Gastroesophageal sphincter (tissue), 3 donors: ENCODE measurements at regions not wholly inside any gene's neighbourhood (a gene's known extent, or its start where the extent isn't known, plus 50 kb on each side); places are given as distances from the start of the nearest gene placed in this dataset.

Experiments used
- CTCF ChIP-seq, 4 experiments: fragments of 200-600 bp in 2 of 4; fragments of 450-650 bp in 2 of 4; sonication (generic) in 1 of 4; IDR thresholded peaks; one replicate each; pipeline ENCODE4 v1.5.1; 2017 to 2019; ENCODE audit warnings: antibody characterized with exemption in 4 of 4, mild to moderate bottlenecking in 2 of 4, moderate library complexity in 2 of 4
- EP300 ChIP-seq: sonication (generic); formaldehyde crosslinking; IDR thresholded peaks from one replicate; pipeline ENCODE4 v1.6.1; 2017; ENCODE audit warnings: antibody characterized with exemption, mild to moderate bottlenecking
- POLR2A ChIP-seq, 2 donors: fragments of 450-650 bp; IDR thresholded peaks; one replicate each; pipeline ENCODE4 v1.6.1; 2017; ENCODE audit warnings: antibody characterized with exemption in 2 of 2, mild to moderate bottlenecking in 2 of 2, moderate library complexity in 1 of 2
- POLR2AphosphoS5 ChIP-seq: sonication (generic); formaldehyde crosslinking; IDR thresholded peaks from one replicate; pipeline ENCODE4 v1.6.1; 2017; ENCODE audit warnings: antibody characterized with exemption

DNA sequence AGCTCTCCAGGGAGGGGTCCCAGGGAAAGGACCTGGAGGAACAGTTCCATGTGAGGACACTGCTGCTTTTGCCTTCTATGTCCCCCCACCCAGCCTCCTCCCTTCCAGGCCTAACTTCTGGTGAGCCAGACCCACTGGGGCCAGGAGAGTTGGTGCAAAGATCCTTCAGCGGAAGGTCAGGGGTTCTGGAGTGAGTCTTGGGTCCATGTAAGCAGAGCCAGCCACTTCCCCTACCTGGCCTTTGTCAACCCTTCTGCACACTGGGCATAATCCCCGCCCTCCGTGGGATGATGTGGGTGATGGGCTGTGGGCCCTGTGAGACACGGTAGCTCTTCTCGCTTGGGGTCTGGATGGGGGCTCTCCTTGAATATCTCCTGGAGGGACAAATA is 76.9 kb downstream of the RHOB start:
- TF ChIP-seq POLR2AphosphoS5 (no peak), CTCF (IDR thresholded peaks at IDR 0.05) (no peak), POLR2A (IDR thresholded peaks at IDR 0.05) (no peak), EP300 (no peak)
